ENCODE measurements at regions not wholly inside any gene's neighbourhood (a gene's known extent, or its start where the extent isn't known, plus 50 kb on each side); places are given as distances from the start of the nearest gene placed in this dataset.

DNA sequence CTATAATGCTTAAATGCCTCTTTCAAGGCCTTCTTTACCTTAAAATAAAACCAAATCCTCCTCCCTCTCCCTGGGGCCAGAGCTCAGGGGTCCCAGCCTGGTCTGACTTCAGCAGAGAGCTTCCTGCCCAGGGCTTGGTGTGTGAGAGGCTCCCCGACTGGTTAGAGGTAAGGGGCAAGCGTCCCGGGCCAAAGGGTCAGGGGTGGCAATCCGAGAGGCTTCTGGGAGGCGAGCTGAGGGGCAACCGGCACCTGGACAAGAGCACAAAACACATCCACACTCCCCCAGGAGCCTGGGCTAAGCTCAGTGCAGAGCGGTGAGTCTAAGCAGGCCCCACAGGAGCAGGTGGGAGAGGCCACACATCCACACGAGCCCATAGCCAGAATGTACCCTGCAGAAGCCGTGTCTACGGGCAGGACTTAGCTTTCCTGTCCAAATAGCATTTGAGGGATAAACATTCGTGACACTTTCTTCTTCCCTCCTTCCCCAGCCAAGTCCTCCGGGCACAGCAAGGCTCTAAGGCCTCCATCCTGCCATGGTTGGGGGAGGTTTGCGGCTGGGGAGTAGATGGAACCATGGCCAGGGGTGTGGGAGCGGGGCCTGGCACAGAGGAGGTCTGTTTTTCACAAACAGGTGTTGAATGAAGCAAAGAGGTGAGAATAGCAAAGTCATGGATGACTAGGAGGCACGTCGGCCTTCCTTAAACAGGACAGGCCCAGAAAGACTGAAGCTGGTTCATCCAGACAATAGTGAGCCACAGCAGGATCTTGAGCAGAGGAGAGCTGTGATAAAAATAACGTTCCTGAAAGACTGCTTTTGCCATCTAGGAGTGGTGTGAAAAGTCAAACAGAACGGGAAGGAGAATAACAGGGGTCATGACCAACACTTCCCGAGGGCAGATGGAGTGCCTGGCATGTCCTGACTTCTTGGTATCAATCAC, 98.7 kb upstream of the IQSEC1 start:
- no peak for DNase-seq

- no peak for DNase-seq
Observed at GRCh38 chr3:13170317-13170716, 97.1 kb upstream of the IQSEC1 start.

DNA sequence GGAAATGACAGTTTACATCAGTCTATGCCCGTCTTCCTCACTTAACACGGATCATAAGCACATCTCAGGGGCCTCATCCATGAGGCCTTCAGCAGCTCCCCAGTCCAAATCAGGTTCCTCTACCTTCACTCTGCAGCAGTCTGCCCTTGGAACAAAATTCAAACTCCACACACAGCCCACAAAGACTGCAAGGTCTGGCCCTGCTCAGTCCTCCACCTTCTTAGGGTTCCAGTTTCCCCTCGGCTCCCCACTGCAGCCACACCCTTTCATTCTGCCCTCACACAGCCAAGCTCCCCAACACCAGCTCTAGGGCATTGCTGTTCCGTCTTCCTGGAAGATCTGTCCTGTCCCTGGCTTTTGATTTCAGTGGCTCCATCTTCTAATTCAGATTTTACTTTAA, 95.2 kb upstream of the IQSEC1 start:
- no peak for DNase-seq

DNA sequence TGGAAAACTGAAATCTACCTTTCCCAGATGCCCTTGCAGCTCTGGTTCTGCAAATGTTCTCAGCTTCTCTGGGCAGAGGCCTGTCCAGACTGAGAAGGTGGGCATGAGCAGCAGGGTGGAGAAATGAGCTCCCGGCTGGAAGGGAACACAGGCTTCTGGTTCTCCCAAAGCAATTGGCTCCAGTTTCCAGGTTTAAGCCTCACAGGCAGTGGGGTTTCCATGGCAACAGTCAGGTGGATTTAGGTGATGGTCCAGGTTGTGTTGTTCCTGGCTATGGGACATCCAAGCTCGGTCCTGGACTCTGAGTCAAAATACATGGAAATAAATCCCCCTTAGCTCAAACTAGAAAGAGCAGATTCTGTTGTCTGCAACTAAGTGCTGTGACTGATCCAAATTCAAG, 94.6 kb upstream of the IQSEC1 start:
- DNase-seq, result no peak

GRCh38 chr3:13167064-13167743, 94.0 kb upstream of the IQSEC1 start:
- no peak for DNase-seq

DNA sequence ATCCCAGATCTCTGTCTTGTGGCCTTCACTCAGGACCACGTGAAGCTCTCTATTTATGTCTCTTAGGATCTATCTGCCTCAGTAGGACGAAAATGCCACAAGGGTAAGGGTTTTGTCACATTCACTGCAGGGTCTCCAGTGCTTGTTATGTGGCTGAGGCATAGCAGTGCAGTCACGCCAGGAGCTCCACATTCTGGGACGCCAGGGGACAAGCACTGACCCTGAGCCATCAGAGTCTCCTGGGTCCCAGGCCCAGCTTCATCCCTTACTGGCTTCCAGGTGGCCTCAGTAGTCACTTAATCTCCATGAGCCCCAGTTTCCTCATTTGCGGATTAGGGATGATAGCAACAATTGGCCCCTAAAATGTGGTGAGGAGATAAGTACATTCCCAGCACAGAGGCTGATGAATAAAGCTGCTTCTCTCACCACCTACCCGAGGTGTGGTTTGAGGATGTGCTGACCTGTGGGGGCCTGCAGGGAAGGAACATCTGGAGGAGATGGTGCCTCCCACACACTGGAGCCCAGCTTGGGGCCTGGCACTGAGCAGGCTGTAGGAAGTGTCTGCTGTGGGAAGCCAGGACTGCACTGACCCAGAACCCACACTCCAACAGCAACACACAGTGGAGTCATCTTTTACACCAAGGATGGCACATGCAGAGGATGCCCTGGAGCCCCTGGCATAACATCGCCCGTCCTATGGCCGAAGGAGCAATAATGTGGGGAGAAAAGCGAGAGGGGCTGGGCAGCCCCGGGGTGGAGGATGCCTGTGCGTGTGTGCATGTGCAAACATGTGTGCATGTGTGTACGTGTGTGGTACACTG, 93.2 kb upstream of the IQSEC1 start:
- no peak for DNase-seq

GRCh38 chr3:13165576-13165975, 92.3 kb upstream of the IQSEC1 start:
- DNase-seq, result no peak

- DNase-seq, result no peak
Observed at GRCh38 chr3:13164893-13165492, 91.8 kb upstream of the IQSEC1 start.

- no peak for DNase-seq
Observed at GRCh38 chr3:13163848-13164382, 90.7 kb upstream of the IQSEC1 start.

DNA sequence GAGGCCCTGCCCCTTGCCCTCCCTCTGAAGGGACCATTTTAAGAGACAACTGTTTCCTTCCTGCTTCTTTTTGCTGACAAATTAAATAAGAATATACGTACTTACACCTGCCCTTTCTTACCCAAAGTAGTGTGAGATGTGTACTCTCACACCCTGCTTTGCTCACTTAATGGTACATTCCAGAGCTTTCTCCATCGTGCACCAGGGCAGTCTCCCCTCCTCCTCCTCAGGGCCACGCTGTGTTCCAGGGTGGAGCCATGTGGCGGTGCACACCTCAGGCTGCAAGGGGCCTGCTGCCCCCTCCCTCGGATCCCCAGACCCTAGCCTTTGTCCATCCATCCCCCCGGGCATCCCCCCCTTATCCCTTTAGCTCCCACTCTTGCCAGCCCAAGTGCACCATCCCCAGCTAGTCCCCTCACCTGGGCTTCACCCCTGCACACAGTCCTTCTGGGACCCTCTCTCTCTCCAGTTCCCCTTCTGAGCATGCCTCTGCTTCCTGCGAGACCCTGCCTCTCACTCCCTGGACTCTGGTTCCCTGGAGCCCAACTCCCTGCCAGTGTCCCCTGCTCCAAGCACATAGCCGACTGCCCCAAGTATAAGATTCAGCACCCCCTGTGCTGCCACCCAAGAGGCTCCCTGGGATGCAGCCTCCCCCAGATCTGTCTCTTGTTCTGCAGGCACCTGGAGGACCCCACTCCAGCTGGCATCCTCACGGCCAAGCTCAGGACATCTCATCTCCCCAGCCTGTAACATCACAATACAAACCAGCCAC, 89.5 kb upstream of the IQSEC1 start:
- DNase-seq, result no peak

- no peak for DNase-seq
Observed at GRCh38 chr3:13161771-13162535, 88.7 kb upstream of the IQSEC1 start.

- peak; percentile 12 for DNase-seq
Observed at GRCh38 chr3:13161021-13161759, 88.0 kb upstream of the IQSEC1 start.

- no peak for DNase-seq
Observed at GRCh38 chr3:13160619-13161018, 87.4 kb upstream of the IQSEC1 start.

DNA sequence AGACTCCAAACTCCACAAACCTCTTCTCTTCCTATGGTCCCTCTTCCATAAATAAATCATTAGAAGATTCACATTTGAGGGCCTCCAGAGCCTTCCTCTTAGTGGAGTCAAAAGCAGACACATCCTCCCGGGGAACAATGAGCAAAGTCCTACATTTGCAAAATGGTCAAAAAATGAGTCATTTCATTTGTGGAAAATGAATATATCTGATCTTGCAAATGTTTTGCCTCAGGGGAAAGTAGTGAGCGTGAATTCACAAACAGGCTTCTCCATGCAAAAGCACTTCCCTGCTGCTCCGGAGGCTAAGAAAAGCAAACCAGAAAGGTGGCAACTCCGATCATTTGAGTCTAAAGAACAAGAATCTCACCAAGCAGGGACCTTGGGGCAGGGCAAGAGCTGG, 86.7 kb upstream of the IQSEC1 start:
- DNase-seq, result no peak

DNA sequence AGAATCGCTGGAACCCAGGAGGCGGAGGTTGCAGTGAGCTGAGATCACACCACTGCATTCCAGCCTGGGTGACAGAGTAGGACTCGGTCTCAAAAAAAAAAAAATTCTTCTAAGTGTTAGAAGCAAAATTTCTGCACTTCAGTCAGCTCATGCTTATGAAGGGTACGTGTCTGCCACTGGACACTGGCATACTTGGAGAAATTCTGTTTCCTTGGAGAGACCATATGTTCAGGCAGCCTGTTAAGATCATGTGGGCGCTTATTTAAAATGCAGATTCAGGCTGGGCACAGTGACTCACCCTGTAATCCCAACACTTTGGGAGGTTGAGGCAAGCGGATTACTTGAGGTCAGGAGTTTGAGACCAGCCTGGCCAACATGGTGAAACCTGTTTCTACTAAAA, 85.6 kb upstream of the IQSEC1 start:
- DNase-seq, result no peak

- no peak for DNase-seq
Observed at GRCh38 chr3:13158408-13158807, 85.2 kb upstream of the IQSEC1 start.

DNA sequence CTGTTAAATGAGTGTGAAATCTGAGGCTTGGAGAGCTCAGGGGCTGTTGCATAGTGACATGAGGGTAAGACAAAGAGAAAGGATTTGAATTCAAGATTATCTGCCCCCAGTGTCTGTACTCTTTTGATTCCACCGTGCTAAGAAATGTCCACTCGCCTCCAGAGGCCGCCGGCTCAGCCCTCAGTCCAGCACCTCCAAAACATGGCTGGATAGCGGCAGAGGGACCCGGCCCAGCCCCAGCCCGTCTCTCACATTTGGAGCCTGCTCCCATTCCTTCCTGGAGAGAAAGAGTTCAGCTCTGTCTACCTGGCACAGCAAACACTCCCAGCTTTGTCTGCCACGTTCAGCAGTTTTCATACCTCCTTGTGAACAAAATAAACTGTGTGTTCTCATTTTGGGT, 84.8 kb upstream of the IQSEC1 start:
- no peak for DNase-seq

- no peak for DNase-seq
Observed at GRCh38 chr3:13152826-13153710, 79.8 kb upstream of the IQSEC1 start.

- no peak for DNase-seq
Observed at GRCh38 chr3:13150624-13151023, 77.4 kb upstream of the IQSEC1 start.
